Pancreas (tissue), 10 donors: ENCODE measurements at regions not wholly inside any gene's neighbourhood (a gene's known extent, or its start where the extent isn't known, plus 50 kb on each side); places are given as distances from the start of the nearest gene placed in this dataset.

ENCODE experiments used
- ATAC-seq, 4 donors: fragments of 200-7000 bp; cut with Tn5 transposase; one replicate each; pipeline versions ENCODE4 v1.8.0 to v1.9.1; 2020; ENCODE audit warnings: mild to moderate bottlenecking in 4 of 4, moderate library complexity in 4 of 4
- DNase-seq, 6 donors: peaks; one replicate each; pipeline ENCODE4 v3.0.0-alpha.2; 2020
- FAIRE-seq: peaks from 2 replicates; lab custom pipeline; 2012; peaks lifted over from hg19 to GRCh38; lab: Jason Lieb, UNC
- H3K27ac ChIP-seq, 4 donors: fragments of 200-600 bp; sonication (generic); 1 replicate in 3 of 4; 2 replicates in 1 of 4; pipeline versions ENCODE4 v1.5.0 to v1.8.0; 2020
- H3K27me3 ChIP-seq, 4 donors: fragments of 200-600 bp; one replicate each; pipeline ENCODE4 v1.8.0; 2021
- H3K36me3 ChIP-seq, 3 donors: fragments of 200-600 bp; sonication (generic) in 1 of 3; one replicate each; pipeline versions ENCODE4 v1.5.0 to v1.8.0; 2020 to 2021
- H3K4me1 ChIP-seq, 3 donors: fragments of 200-600 bp; one replicate each; pipeline ENCODE4 v1.8.0; 2021
- H3K4me3 ChIP-seq, 4 donors: fragments of 200-600 bp; sonication (generic) in 2 of 4; one replicate each; pipeline versions ENCODE4 v1.5.0 to v1.8.0; 2020 to 2021
- H3K9me3 ChIP-seq, 4 donors: fragments of 200-600 bp; one replicate each; pipeline ENCODE4 v1.8.0; 2021
- CTCF ChIP-seq, 4 donors: fragments of 200-600 bp; sonication (generic) in 3 of 4; IDR thresholded peaks; one replicate each; pipeline versions ENCODE4 v1.5.0 to v1.8.0; 2021; ENCODE audit warnings: antibody characterized with exemption in 4 of 4
- WGBS, 2 donors: extraction: QIAGEN DNeasy Blood & Tissue Kit; methylation state at CpG; one replicate each; pipeline ENCODE4 v1.1.7; 2013; 5-methylcytosine and 5-hydroxymethylcytosine counted together
- intact Hi-C, 3 donors: fragments of 100-400 bp; cut with DNase I; formaldehyde crosslinking; loops; one replicate each; pipeline versions ENCODE4 v1.11.1 to v1.14.2; 2022
- donor health status: healthy with polysubstance abuse.
- donor health status: DM: no; HTN: no; CAD: no; lungs with moderate emphysema.
- donor health status: DM: no; HTN: no; CAD: no.
- donor health status: control.
- donor health status: control.
- donor health status: Bipolar disorder and iron deficiency.
- donor health status: DM: yes; HTN: yes; CAD: no.
- donor health status: DM: no; HTN: no; CAD: no.
- donor health status: DM: no; HTN: no; CAD: no.
- donor health status: DM: yes; HTN: yes; CAD: no.

GRCh38 chr17:79305768-79306423, 231.3 kb downstream of the ENGASE start:
- H3K27me3 ChIP-seq = no peaks in the 10 kb centered on the region
- DNase-seq (peak; percentile 31 to 80 (median 63)), ATAC-seq (peak; percentile 56 to 71 (median 60)), FAIRE-seq (no peak)
- H3K4me1 ChIP-seq = peaks cover 17 to 25% (median 22%) of the 10 kb centered on the region in 3 donors
- no peaks in the 10 kb centered on the region for H3K9me3 ChIP-seq
- intact Hi-C loops = no loop called here
- 18 to 26% methylated on average over 29 of the region's 29 CpGs for WGBS, 2 donors
- no peak for TF ChIP-seq CTCF (IDR thresholded peaks at IDR 0.05)
- no peak overlapping the region for H3K4me3 ChIP-seq
- no peaks in the 10 kb centered on the region for H3K36me3 ChIP-seq
- peak overlapping the region in 2 of 4 donors; percentile 40 to 42 for H3K27ac ChIP-seq

GRCh38 chr17:79305376-79305767, 230.7 kb downstream of the ENGASE start:
- Histone ChIP-seq H3K4me1 (peaks cover 17 to 25% (median 22%) of the 10 kb centered on the region in 3 donors), H3K9me3 (no peaks in the 10 kb centered on the region), H3K4me3 (no peak overlapping the region), H3K36me3 (no peaks in the 10 kb centered on the region), H3K27ac (no peak overlapping the region), H3K27me3 (no peaks in the 10 kb centered on the region)
- no peak for ATAC-seq
- no peak for TF ChIP-seq CTCF (IDR thresholded peaks at IDR 0.05)
- no peak for FAIRE-seq
- intact Hi-C loops = no loop called here
- WGBS, 2 donors = 61 to 65% methylated on average over 10 of the region's 10 CpGs
- DNase-seq = no peak

GRCh38 chr17:79304884-79305283, 230.3 kb downstream of the ENGASE start:
- DNase-seq (no peak), FAIRE-seq (no peak), ATAC-seq (no peak)
- WGBS, 2 donors = 38 to 51% methylated on average over 13 of the region's 13 CpGs
- no peak overlapping the region for H3K4me3 ChIP-seq
- no peaks in the 10 kb centered on the region for H3K36me3 ChIP-seq
- peaks cover 17 to 25% (median 22%) of the 10 kb centered on the region in 3 donors for H3K4me1 ChIP-seq
- H3K27me3 ChIP-seq = no peaks in the 10 kb centered on the region
- H3K9me3 ChIP-seq = no peaks in the 10 kb centered on the region
- intact Hi-C loops = no loop called here
- no peak overlapping the region for H3K27ac ChIP-seq
- TF ChIP-seq CTCF (IDR thresholded peaks at IDR 0.05) = no peak

- H3K27me3 ChIP-seq = no peaks in the 10 kb centered on the region
- no peak for TF ChIP-seq CTCF (IDR thresholded peaks at IDR 0.05)
- WGBS, 2 donors = 77 to 80% methylated on average over 7 of the region's 7 CpGs
- ATAC-seq (no peak), DNase-seq (no peak), FAIRE-seq (no peak)
- H3K36me3 ChIP-seq = no peaks in the 10 kb centered on the region
- H3K27ac ChIP-seq = no peak overlapping the region
- H3K4me3 ChIP-seq = no peak overlapping the region
- H3K4me1 ChIP-seq = peaks cover 17 to 25% (median 22%) of the 10 kb centered on the region in 3 donors
- intact Hi-C loops = no loop called here
- H3K9me3 ChIP-seq = no peaks in the 10 kb centered on the region
Observed at GRCh38 chr17:79303641-79304205, 229.1 kb downstream of the ENGASE start.

GRCh38 chr17:79301469-79301868, 226.8 kb downstream of the ENGASE start:
- Histone ChIP-seq H3K27me3 (no peaks in the 10 kb centered on the region), H3K9me3 (no peaks in the 10 kb centered on the region), H3K4me3 (no peak overlapping the region), H3K27ac (no peak overlapping the region), H3K4me1 (peaks cover 10 to 15% (median 13%) of the 10 kb centered on the region in 3 donors), H3K36me3 (no peaks in the 10 kb centered on the region)
- no peak for TF ChIP-seq CTCF (IDR thresholded peaks at IDR 0.05)
- WGBS, 2 donors = 73 to 75% methylated on average over 8 of the region's 8 CpGs
- intact Hi-C loops = no loop called here
- FAIRE-seq (no peak), DNase-seq (no peak), ATAC-seq (no peak)
